ENCODE measurements at regions not wholly inside any gene's neighbourhood (a gene's known extent, or its start where the extent isn't known, plus 50 kb on each side); places are given as distances from the start of the nearest gene placed in this dataset.
A peak's percentile ranks its signal among the peaks of the same experiment; 100 is the strongest.

- TF ChIP-seq RBM15 (IDR thresholded peaks at IDR 0.05; ENCODE audit: insufficient read depth, low read length) (no peak), PHF20 (IDR thresholded peaks at IDR 0.05; ENCODE audit: partially characterized antibody) (no peak), FOXA3 (CRISPR knock-in tag; conservative IDR thresholded peaks at IDR 0.05 in 1 of 2, IDR thresholded peaks at IDR 0.05 in 1 of 2) (no peak), BCL6 (CRISPR knock-in tag; IDR thresholded peaks at IDR 0.05) (no peak), YY1 (IDR thresholded peaks at IDR 0.05; ENCODE audit: borderline replicate concordance in 1 of 3, control insufficient read depth in 1 of 3, extremely low read depth in 1 of 3, insufficient read depth in 3 of 3, insufficient read length in 1 of 3, insufficient replicate concordance in 2 of 3, low read depth in 1 of 3, low read length in 2 of 3) (no peak), RFX1 (IDR thresholded peaks at IDR 0.05) (no peak), IRF2 (CRISPR knock-in tag; IDR thresholded peaks at IDR 0.05) (no peak), SREBF2 (CRISPR knock-in tag; IDR thresholded peaks at IDR 0.05) (no peak)
- TF ChIP-seq, protein P1, sequence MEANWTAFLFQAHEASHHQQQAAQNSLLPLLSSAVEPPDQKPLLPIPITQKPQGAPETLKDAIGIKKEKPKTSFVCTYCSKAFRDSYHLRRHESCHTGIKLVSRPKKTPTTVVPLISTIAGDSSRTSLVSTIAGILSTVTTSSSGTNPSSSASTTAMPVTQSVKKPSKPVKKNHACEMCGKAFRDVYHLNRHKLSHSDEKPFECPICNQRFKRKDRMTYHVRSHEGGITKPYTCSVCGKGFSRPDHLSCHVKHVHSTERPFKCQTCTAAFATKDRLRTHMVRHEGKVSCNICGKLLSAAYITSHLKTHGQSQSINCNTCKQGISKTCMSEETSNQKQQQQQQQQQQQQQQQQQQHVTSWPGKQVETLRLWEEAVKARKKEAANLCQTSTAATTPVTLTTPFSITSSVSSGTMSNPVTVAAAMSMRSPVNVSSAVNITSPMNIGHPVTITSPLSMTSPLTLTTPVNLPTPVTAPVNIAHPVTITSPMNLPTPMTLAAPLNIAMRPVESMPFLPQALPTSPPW (CRISPR knock-in tag; IDR thresholded peaks at IDR 0.05), result peak; percentile 66
These were observed 260.3 kb upstream of the RPS23 start (continued) for GRCh38 chr5:82538339-82539034.
